ENCODE measurements at regions not wholly inside any gene's neighbourhood (a gene's known extent, or its start where the extent isn't known, plus 50 kb on each side); places are given as distances from the start of the nearest gene placed in this dataset.

- no peak overlapping the region for H3K4me3 Mint-ChIP-seq
- DNase-seq (ENCODE audit: low spot score in 2 of 2, unreplicated experiment in 2 of 2) = no peak
- H3K27me3 Mint-ChIP-seq (ENCODE audit: low read depth) = no peaks in the 10 kb centered on the region
- H3K27ac Mint-ChIP-seq = no peak overlapping the region
- H3K36me3 Mint-ChIP-seq = peaks cover 2% of the 10 kb centered on the region
- no peaks in the 10 kb centered on the region for H3K4me1 Mint-ChIP-seq
- TF ChIP-seq CTCF (IDR thresholded peaks at IDR 0.05; ENCODE audit: unreplicated experiment) = no peak
- peaks cover 20% of the 10 kb centered on the region for H3K9me3 Mint-ChIP-seq
Observed at GRCh38 chr3:68458581-68458980, 473.8 kb downstream of the TAFA4 start.

- no peak for TF ChIP-seq CTCF (IDR thresholded peaks at IDR 0.05; ENCODE audit: unreplicated experiment)
- Mint-ChIP-seq H3K36me3 (no peaks in the 10 kb centered on the region), H3K4me1 (no peaks in the 10 kb centered on the region), H3K9me3 (no peaks in the 10 kb centered on the region), H3K27me3 (ENCODE audit: low read depth) (no peaks in the 10 kb centered on the region), H3K4me3 (no peak overlapping the region), H3K27ac (no peak overlapping the region)
- no peak for DNase-seq (ENCODE audit: low spot score in 2 of 2, unreplicated experiment in 2 of 2)
Observed at GRCh38 chr3:68448510-68449383, 483.6 kb downstream of the TAFA4 start.

GRCh38 chr3:68447885-68448284 is 484.5 kb downstream of the TAFA4 start:
- H3K4me1 Mint-ChIP-seq = no peaks in the 10 kb centered on the region
- no peak overlapping the region for H3K4me3 Mint-ChIP-seq
- DNase-seq (ENCODE audit: low spot score in 2 of 2, unreplicated experiment in 2 of 2) = no peak
- H3K9me3 Mint-ChIP-seq = no peaks in the 10 kb centered on the region
- H3K27me3 Mint-ChIP-seq (ENCODE audit: low read depth) = no peaks in the 10 kb centered on the region
- no peak overlapping the region for H3K27ac Mint-ChIP-seq
- no peak for TF ChIP-seq CTCF (IDR thresholded peaks at IDR 0.05; ENCODE audit: unreplicated experiment)
- H3K36me3 Mint-ChIP-seq = no peaks in the 10 kb centered on the region

- no peak for TF ChIP-seq CTCF (IDR thresholded peaks at IDR 0.05; ENCODE audit: unreplicated experiment)
- Mint-ChIP-seq H3K4me1 (no peaks in the 10 kb centered on the region), H3K36me3 (peaks cover 3% of the 10 kb centered on the region), H3K4me3 (no peak overlapping the region), H3K9me3 (peaks cover 19% of the 10 kb centered on the region), H3K27me3 (ENCODE audit: low read depth) (no peaks in the 10 kb centered on the region), H3K27ac (no peak overlapping the region)
- DNase-seq (ENCODE audit: low spot score in 2 of 2, unreplicated experiment in 2 of 2) = no peak
Observed at GRCh38 chr3:68441054-68441453, 491.3 kb downstream of the TAFA4 start.

- TF ChIP-seq CTCF (IDR thresholded peaks at IDR 0.05; ENCODE audit: unreplicated experiment) = no peak
- H3K9me3 Mint-ChIP-seq = peaks cover 19% of the 10 kb centered on the region
- H3K36me3 Mint-ChIP-seq = peaks cover 3% of the 10 kb centered on the region
- DNase-seq (ENCODE audit: low spot score in 2 of 2, unreplicated experiment in 2 of 2) = no peak
- H3K27ac Mint-ChIP-seq = no peak overlapping the region
- H3K4me1 Mint-ChIP-seq = no peaks in the 10 kb centered on the region
- no peak overlapping the region for H3K4me3 Mint-ChIP-seq
- peaks cover 2% of the 10 kb centered on the region for H3K27me3 Mint-ChIP-seq (ENCODE audit: low read depth)
Observed at GRCh38 chr3:68436619-68437401, 495.5 kb downstream of the TAFA4 start.

All from mesothelial cell of epicardium (in vitro differentiated cells).